HG03135 (cell line): ENCODE measurements at regions not wholly inside any gene's neighbourhood (a gene's known extent, or its start where the extent isn't known, plus 50 kb on each side); places are given as distances from the start of the nearest gene placed in this dataset.
"Not testable (repeated sequence)": the region's sequence is repeated elsewhere in the genome, so short reads cannot be mapped to it uniquely, and the experiment has no call there.

ENCODE experiments used
- ATAC-seq: cut with Tn5 transposase; IDR thresholded peaks from one replicate; pipeline ENCODE4 v1.9.1; 2021; ENCODE audit warnings: mild to moderate bottlenecking, moderate library complexity; ENCODE audit not compliant: unreplicated experiment

- no peak for ATAC-seq
Measured at GRCh38 chr9:117649126-117649525, 55.1 kb upstream of the TLR4 start.

- ATAC-seq: peak; percentile 14
Measured at GRCh38 chr9:117644932-117645636, 59.1 kb upstream of the TLR4 start.

GRCh38 chr9:117644133-117644931 is 59.9 kb upstream of the TLR4 start:
- peak; percentile 76 for ATAC-seq

- ATAC-seq: no peak
Measured at GRCh38 chr9:117643288-117643654, 60.9 kb upstream of the TLR4 start.

GRCh38 chr9:117642571-117643287 is 61.5 kb upstream of the TLR4 start:
- ATAC-seq: not testable (repeated sequence)

GRCh38 chr9:117636681-117637080 is 67.5 kb upstream of the TLR4 start:
- no peak for ATAC-seq

- ATAC-seq: no peak
Measured at GRCh38 chr9:117625154-117625553, 79.0 kb upstream of the TLR4 start.

GRCh38 chr9:117624106-117624505 is 80.1 kb upstream of the TLR4 start:
- no peak for ATAC-seq

- no peak for ATAC-seq
Measured at GRCh38 chr9:117622347-117622746, 81.9 kb upstream of the TLR4 start.

GRCh38 chr9:117616431-117616831 is 87.8 kb upstream of the TLR4 start:
- ATAC-seq: no peak

GRCh38 chr9:117612317-117612716 is 91.9 kb upstream of the TLR4 start:
- no peak for ATAC-seq

GRCh38 chr9:117597977-117598376 is 106.2 kb upstream of the TLR4 start:
- ATAC-seq: no peak

GRCh38 chr9:117596678-117597077 is 107.5 kb upstream of the TLR4 start:
- no peak for ATAC-seq

- ATAC-seq: no peak
Measured at GRCh38 chr9:117595650-117596049, 108.6 kb upstream of the TLR4 start.

- ATAC-seq: no peak
Measured at GRCh38 chr9:117587263-117587662, 116.9 kb upstream of the TLR4 start.

GRCh38 chr9:117574099-117574498 is 130.1 kb upstream of the TLR4 start:
- no peak for ATAC-seq

- ATAC-seq: no peak
Measured at GRCh38 chr9:117564839-117565238, 139.4 kb upstream of the TLR4 start.

GRCh38 chr9:117561761-117562160 is 142.4 kb upstream of the TLR4 start:
- ATAC-seq: no peak

- peak; percentile 82 for ATAC-seq
Measured at GRCh38 chr9:117555964-117556629, 141.2 kb upstream of the ASTN2 start.

GRCh38 chr9:117552811-117553210 is 138.0 kb upstream of the ASTN2 start:
- ATAC-seq: no peak

GRCh38 chr9:117551171-117551570 is 136.3 kb upstream of the ASTN2 start:
- ATAC-seq: no peak
